Neural cell (in vitro differentiated cells): ENCODE measurements at regions not wholly inside any gene's neighbourhood (a gene's known extent, or its start where the extent isn't known, plus 50 kb on each side); places are given as distances from the start of the nearest gene placed in this dataset.

Experiments used
- H2AFZ ChIP-seq: fragments of 200-600, 300-800 bp; sonication (generic), shearing (Covaris generic); 2 replicates; pipeline ENCODE4 v1.6.0; 2014; ENCODE audit warnings: low read depth, mild to moderate bottlenecking, antibody characterized with exemption, low read length, moderate library complexity
- H3F3A ChIP-seq: fragments of 200-600 bp; shearing (Covaris generic); 2 replicates; pipeline ENCODE4 v1.6.1; 2016; ENCODE audit warnings: mild to moderate bottlenecking, moderate library complexity, mixed read lengths, antibody characterized with exemption, low read length; ENCODE audit not compliant: insufficient read depth, poor library complexity, severe bottlenecking
- H3K27ac ChIP-seq: fragments of 200-600, 300-800 bp; sonication (generic), shearing (Covaris generic); 2 replicates; pipeline ENCODE4 v1.5.1; 2014; ENCODE audit warnings: mild to moderate bottlenecking, low read length, moderate library complexity
- H3K27me3 ChIP-seq: fragments of 300-800, 200-600 bp; sonication (generic), shearing (Covaris generic); 2 replicates; pipeline ENCODE4 v1.6.0; 2014; ENCODE audit warnings: mild to moderate bottlenecking, low read depth, low read length, moderate library complexity; ENCODE audit not compliant: insufficient read depth
- H3K36me3 ChIP-seq: fragments of 300-800, 200-600 bp; sonication (generic), shearing (Covaris generic); 2 replicates; pipeline ENCODE4 v1.5.1; 2014; ENCODE audit warnings: mild to moderate bottlenecking, antibody characterized with exemption, low read length, moderate library complexity; ENCODE audit not compliant: insufficient read depth
- H3K4me2 ChIP-seq: fragments of 300-800, 200-600 bp; sonication (generic), shearing (Covaris generic); 2 replicates; pipeline ENCODE4 v1.6.0; 2014; ENCODE audit warnings: mild to moderate bottlenecking, low read length
- H3K4me3 ChIP-seq: fragments of 300-800, 200-600 bp; sonication (generic), shearing (Covaris generic); 2 replicates; pipeline ENCODE4 v1.5.1; 2014; ENCODE audit warnings: mild to moderate bottlenecking, low read length, moderate library complexity
- H3K79me2 ChIP-seq: fragments of 200-600 bp; shearing (Covaris generic); replicated peaks from 2 replicates; pipeline ENCODE4 v1.6.0; 2014; ENCODE audit warnings: mild to moderate bottlenecking, low read length, moderate library complexity; ENCODE audit not compliant: insufficient read depth
- H3K9ac ChIP-seq: fragments of 300-800, 200-600 bp; sonication (generic), shearing (Covaris generic); 2 replicates; pipeline ENCODE4 v1.6.1; 2016; ENCODE audit warnings: mild to moderate bottlenecking, low read length, mixed read lengths
- H3K9me2 ChIP-seq: fragments of 200-600 bp; shearing (Covaris generic); 2 replicates; pipeline ENCODE4 v1.6.1; 2016; ENCODE audit warnings: mild to moderate bottlenecking, low read length, mixed read lengths; ENCODE audit not compliant: insufficient read depth
- H3K9me3 ChIP-seq: fragments of 200-600, 300-800 bp; sonication (generic), shearing (Covaris generic); 2 replicates; pipeline ENCODE4 v1.6.1; 2016; ENCODE audit warnings: mild to moderate bottlenecking, mixed run types, low read length, moderate library complexity, mixed read lengths
- H4K20me1 ChIP-seq: fragments of 200-600 bp; shearing (Covaris generic); 2 replicates; pipeline ENCODE4 v1.6.1; 2016; ENCODE audit warnings: mild to moderate bottlenecking, mixed run types; ENCODE audit not compliant: insufficient read depth
- EP300 ChIP-seq: fragments of 450-650 bp; conservative IDR thresholded peaks from 2 replicates; pipeline ENCODE4 v1.6.1; 2014; ENCODE audit warnings: antibody characterized with exemption, mild to moderate bottlenecking, moderate library complexity; ENCODE audit not compliant: poor library complexity, severe bottlenecking
- EZH2 ChIP-seq: fragments of 200-600, 300-800 bp; shearing (Covaris generic), sonication (generic); IDR thresholded peaks from 2 replicates; pipeline ENCODE4 v1.6.1; 2014; ENCODE audit warnings: antibody characterized with exemption, low read length, borderline replicate concordance, mild to moderate bottlenecking; ENCODE audit not compliant: insufficient read depth, poor library complexity, severe bottlenecking
- MXI1 ChIP-seq: fragments of 450-650 bp; conservative IDR thresholded peaks from 2 replicates; pipeline ENCODE4 v1.6.1; 2014; ENCODE audit warnings: antibody characterized with exemption, mild to moderate bottlenecking; ENCODE audit not compliant: poor library complexity, severe bottlenecking
- POLR2AphosphoS5 ChIP-seq: IDR thresholded peaks from 2 replicates; pipeline ENCODE4 v1.6.1; 2012
- RAD21 ChIP-seq: fragments of 450-650 bp; conservative IDR thresholded peaks from 2 replicates; pipeline ENCODE4 v1.6.1; 2014; ENCODE audit warnings: antibody characterized with exemption, mild to moderate bottlenecking, moderate library complexity
- SMC3 ChIP-seq: fragments of 450-650 bp; conservative IDR thresholded peaks from 2 replicates; pipeline ENCODE4 v1.6.1; 2014; ENCODE audit warnings: antibody characterized with exemption, mild to moderate bottlenecking, moderate library complexity; ENCODE audit not compliant: poor library complexity
- TAF1 ChIP-seq: IDR thresholded peaks from 2 replicates; pipeline ENCODE4 v1.6.1; 2012; ENCODE audit warnings: low read depth
- TF ChIP-seq, protein P1 (sequence below): IDR thresholded peaks from 2 replicates; pipeline ENCODE4 v1.6.1; 2012; ENCODE audit warnings: borderline replicate concordance
- TF ChIP-seq, protein P2 (sequence below): fragments of 450-650 bp; IDR thresholded peaks from 2 replicates; pipeline ENCODE4 v1.5.1; 2014; ENCODE audit warnings: antibody characterized with exemption, mild to moderate bottlenecking, moderate library complexity; ENCODE audit not compliant: poor library complexity, severe bottlenecking

DNA sequence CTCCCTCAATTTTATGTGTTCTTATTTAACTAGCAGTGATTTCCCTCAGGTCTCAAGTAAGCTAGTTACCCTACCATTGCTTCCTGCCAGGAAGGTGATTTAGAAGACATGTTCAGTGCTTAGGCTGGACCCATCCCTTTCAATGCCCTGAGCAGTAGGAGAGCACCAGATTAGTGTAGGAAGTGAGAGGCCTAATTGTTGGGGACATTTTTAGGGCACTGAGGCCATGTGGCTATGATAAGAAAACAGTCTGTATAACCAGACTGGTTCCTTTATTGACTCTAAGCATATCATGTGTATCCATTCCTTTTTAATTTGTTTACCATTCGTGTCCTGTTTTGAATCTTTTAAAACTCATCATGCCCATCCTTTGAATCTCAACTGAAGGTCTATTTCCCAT lies 312.3 kb upstream of the PRR16 start:
- no peaks in the 10 kb centered on the region for H3K9me3 ChIP-seq
- H3K9ac ChIP-seq = no peak overlapping the region
- no peak overlapping the region for H2AFZ ChIP-seq
- no peak overlapping the region for H3K4me2 ChIP-seq
- H3K36me3 ChIP-seq = no peaks in the 10 kb centered on the region
- TF ChIP-seq POLR2AphosphoS5 (no peak), TAF1 (no peak), SMC3 (no peak), EZH2 (no peak), MXI1 (no peak), EP300 (no peak)
- TF ChIP-seq, protein P1, sequence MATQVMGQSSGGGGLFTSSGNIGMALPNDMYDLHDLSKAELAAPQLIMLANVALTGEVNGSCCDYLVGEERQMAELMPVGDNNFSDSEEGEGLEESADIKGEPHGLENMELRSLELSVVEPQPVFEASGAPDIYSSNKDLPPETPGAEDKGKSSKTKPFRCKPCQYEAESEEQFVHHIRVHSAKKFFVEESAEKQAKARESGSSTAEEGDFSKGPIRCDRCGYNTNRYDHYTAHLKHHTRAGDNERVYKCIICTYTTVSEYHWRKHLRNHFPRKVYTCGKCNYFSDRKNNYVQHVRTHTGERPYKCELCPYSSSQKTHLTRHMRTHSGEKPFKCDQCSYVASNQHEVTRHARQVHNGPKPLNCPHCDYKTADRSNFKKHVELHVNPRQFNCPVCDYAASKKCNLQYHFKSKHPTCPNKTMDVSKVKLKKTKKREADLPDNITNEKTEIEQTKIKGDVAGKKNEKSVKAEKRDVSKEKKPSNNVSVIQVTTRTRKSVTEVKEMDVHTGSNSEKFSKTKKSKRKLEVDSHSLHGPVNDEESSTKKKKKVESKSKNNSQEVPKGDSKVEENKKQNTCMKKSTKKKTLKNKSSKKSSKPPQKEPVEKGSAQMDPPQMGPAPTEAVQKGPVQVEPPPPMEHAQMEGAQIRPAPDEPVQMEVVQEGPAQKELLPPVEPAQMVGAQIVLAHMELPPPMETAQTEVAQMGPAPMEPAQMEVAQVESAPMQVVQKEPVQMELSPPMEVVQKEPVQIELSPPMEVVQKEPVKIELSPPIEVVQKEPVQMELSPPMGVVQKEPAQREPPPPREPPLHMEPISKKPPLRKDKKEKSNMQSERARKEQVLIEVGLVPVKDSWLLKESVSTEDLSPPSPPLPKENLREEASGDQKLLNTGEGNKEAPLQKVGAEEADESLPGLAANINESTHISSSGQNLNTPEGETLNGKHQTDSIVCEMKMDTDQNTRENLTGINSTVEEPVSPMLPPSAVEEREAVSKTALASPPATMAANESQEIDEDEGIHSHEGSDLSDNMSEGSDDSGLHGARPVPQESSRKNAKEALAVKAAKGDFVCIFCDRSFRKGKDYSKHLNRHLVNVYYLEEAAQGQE = no peak
- H3F3A ChIP-seq = no peaks in the 10 kb centered on the region
- H3K27me3 ChIP-seq = no peaks in the 10 kb centered on the region
- no peaks in the 10 kb centered on the region for H3K79me2 ChIP-seq
- H3K4me3 ChIP-seq = no peak overlapping the region
- no peaks in the 10 kb centered on the region for H3K9me2 ChIP-seq
- no peak overlapping the region for H3K27ac ChIP-seq
- no peaks in the 10 kb centered on the region for H4K20me1 ChIP-seq

DNA sequence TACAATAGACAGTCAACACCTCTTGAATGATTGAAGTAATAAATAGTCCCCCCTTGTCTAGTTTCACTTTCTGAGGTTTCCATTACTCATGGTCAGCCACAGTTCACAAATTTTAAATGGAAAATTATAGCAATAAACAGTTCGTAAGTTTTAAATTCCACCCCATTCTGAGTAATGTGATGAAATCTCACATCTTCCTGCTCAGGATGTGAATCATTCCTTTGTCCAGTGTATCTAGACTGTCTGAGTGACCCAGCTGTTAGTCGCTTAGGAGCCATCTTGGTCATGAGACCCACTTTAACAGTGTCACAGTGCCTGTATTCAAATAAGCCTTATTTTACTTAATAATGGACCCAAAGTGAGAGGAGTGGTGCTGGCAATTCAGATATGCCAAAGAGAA lies 311.6 kb upstream of the PRR16 start:
- Histone ChIP-seq H3K9me2 (no peaks in the 10 kb centered on the region), H3K79me2 (no peaks in the 10 kb centered on the region), H3K36me3 (no peaks in the 10 kb centered on the region), H3K4me3 (no peak overlapping the region), H3K9me3 (no peaks in the 10 kb centered on the region), H3K4me2 (no peak overlapping the region), H3F3A (no peaks in the 10 kb centered on the region), H4K20me1 (no peaks in the 10 kb centered on the region), H3K9ac (no peak overlapping the region), H3K27ac (no peak overlapping the region), H2AFZ (no peak overlapping the region), H3K27me3 (no peaks in the 10 kb centered on the region)
- no peak for TF ChIP-seq TAF1
- TF ChIP-seq EP300 = no peak
- no peak for TF ChIP-seq EZH2
- TF ChIP-seq RAD21 = no peak
- TF ChIP-seq, protein P2, sequence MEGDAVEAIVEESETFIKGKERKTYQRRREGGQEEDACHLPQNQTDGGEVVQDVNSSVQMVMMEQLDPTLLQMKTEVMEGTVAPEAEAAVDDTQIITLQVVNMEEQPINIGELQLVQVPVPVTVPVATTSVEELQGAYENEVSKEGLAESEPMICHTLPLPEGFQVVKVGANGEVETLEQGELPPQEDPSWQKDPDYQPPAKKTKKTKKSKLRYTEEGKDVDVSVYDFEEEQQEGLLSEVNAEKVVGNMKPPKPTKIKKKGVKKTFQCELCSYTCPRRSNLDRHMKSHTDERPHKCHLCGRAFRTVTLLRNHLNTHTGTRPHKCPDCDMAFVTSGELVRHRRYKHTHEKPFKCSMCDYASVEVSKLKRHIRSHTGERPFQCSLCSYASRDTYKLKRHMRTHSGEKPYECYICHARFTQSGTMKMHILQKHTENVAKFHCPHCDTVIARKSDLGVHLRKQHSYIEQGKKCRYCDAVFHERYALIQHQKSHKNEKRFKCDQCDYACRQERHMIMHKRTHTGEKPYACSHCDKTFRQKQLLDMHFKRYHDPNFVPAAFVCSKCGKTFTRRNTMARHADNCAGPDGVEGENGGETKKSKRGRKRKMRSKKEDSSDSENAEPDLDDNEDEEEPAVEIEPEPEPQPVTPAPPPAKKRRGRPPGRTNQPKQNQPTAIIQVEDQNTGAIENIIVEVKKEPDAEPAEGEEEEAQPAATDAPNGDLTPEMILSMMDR = no peak
- TF ChIP-seq POLR2AphosphoS5 = no peak
- no peak for TF ChIP-seq MXI1
- TF ChIP-seq, protein P1 = no peak
- no peak for TF ChIP-seq SMC3
